GM18511 (cell line): ENCODE measurements at regions not wholly inside any gene's neighbourhood (a gene's known extent, or its start where the extent isn't known, plus 50 kb on each side); places are given as distances from the start of the nearest gene placed in this dataset.
"Not testable (repeated sequence)": the region's sequence is repeated elsewhere in the genome, so short reads cannot be mapped to it uniquely, and the experiment has no call there.

Source experiments
- ATAC-seq: cut with Tn5 transposase; IDR thresholded peaks from one replicate; pipeline ENCODE4 v1.9.1; 2021; ENCODE audit warnings: mild to moderate bottlenecking, moderate library complexity; ENCODE audit not compliant: unreplicated experiment

DNA sequence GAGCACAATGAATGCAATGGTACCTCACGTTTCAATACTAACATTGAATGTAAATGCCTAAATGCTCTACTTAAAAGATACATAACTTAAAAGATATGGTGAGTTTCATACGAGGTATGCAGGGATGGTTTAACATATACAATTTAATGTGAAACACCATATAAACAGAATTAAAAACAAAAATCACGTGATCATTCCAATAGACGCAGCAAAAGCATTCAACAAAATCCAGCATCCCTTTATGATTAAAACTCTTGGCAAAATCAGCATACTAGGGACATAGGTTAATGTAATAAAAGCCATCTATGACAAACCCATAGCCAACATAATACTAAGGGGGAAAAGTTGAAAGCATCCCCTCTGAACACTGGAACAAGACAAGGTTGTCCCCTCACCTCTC is 845.7 kb downstream of the SLC16A7 start:
- ATAC-seq, result no peak

DNA sequence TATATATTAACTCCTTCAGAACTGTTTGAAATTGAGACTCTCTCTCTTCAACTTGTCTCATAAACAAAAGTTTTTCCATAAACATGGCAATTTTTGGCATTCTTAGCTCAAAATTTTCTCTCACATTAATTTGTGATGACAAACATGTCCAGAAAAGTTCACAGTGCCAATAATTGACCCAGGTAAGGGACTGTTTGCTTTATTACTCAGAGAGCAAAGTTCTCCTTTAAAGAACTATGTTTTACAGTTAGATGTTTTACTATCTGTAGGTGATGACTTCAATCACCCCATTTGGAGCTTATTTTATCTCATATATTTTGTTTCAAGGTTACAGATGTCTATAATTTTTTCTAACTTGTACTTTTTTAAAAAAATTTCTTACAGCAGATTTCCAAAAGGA is 855.6 kb downstream of the SLC16A7 start:
- no peak for ATAC-seq

DNA sequence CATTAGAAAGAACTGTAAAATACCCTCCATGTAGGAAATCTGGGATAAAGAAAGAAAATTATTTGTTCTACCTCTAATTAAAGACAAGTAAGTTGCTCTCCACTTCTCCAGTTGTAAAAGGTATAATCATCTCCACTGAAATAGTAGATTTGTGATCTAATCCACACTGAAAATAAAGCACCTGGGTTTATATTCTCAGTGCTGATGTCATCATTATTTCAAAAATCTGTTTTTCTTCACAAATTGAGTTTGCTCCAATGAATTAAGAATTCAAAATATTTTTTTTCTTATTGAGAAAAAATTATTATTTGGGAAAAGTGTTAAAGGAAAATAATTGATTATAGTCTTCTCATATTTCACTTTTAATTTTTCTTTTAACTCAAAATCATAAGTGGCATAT is 869.2 kb downstream of the SLC16A7 start:
- ATAC-seq, result no peak

DNA sequence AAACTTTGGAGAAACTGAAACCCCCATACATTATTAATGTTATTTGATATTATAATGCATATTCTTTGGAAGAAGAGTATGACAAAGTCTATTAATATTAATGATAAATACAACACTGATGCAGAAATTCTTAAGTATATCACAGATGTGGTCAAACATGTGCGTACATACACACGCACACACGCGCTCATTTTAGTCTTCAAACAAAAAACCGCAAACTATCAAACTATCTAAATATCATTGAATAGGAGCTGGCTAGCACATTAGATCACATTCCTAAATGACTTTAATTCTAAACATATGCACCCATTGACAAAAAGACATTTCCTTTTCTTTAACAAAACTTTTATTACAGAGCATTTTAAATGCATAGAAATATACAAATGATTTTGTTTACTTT is 872.7 kb downstream of the SLC16A7 start:
- no peak for ATAC-seq

DNA sequence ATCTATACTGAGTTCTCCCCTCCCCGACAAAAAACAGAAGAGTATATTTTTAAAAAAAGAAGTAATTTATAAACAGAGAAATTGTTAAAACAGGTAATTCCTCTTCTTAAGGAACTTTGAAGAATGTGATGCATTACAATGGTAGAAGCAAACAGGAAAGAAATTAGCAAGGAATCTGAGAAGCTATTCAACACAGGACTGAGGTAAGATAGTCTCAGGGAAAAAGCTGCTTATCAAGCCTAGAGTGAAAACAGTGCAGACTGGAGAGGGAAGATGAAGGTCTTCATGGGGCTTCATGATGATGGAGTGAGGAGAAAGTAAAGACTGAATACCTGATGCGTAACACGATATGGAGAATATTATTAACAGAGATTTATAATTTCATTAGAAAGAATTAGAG is 880.0 kb downstream of the SLC16A7 start:
- no peak for ATAC-seq

DNA sequence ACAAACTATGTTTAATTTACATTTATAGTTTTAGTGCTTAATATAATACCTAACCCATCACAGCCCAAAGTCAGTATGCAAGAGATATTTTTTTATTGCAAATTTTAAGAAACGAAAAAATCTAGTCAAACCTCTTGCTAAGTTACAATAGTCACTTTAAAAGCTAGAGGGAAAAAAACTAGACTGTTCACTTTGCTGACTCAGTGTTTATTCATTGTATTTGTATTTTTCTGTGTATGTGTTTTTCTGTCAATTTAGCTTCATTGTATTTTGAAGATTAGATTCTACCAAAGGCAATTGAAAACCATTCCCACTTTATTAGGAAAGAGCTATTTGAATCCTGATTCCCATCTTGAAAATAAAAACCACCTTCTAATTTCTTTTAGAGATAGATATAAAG is 891.5 kb downstream of the SLC16A7 start:
- ATAC-seq, result no peak

DNA sequence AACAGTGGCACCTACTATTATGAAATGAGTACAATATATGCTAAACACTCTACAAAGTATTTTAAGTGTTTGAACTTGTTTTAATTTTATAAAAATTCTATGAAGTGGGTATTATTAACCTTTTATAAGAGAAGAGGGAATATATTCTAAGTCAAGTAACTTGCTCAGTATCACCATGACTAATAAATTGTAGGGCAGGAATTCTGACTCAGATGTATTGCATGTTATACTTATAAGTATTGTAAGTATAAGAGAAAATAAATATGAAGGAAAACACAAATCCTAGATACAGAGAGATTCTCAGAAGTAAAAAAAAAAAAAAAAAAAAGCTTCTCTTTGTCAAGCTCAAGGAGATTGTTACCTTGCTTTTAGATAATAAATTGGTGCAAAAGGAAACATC is 893.2 kb downstream of the SLC16A7 start:
- no peak for ATAC-seq

DNA sequence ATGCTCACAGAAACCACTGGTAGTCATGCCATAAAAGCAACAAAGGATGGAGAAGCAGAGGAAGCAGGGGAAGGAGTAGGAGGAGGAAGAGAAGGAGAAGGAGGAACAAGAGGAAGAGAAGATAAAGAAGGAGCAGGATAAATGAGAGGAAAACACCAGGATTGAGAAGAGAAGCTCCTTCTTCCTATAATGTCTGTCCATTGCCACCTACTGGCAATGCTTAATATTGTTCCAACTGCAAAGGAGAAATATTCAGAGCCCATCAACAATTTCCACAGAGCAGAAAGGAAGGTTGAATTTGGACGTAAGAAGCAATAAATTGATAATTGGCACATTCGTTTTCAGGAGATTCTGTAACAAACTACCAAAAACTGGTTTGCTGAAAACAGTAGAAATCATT is 898.4 kb downstream of the SLC16A7 start:
- ATAC-seq, result no peak

DNA sequence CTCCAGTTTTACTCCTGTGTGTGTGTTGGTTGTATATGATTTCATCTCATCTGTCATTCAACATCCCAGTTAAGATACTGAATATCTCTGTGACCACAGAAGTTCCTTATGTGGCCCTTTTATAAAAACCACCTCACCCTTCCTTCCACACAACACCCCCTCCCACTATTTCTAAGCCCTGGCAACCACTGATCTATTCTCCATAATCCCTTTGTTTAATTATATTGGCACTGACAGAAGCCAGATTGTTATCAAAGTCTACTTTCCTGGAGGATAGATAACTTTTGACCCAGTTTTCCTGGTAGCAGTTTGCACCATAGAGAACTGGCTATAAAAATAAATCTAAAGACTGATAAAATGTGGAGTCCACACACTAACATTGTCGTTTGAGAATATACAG is 902.8 kb downstream of the SLC16A7 start:
- no peak for ATAC-seq

DNA sequence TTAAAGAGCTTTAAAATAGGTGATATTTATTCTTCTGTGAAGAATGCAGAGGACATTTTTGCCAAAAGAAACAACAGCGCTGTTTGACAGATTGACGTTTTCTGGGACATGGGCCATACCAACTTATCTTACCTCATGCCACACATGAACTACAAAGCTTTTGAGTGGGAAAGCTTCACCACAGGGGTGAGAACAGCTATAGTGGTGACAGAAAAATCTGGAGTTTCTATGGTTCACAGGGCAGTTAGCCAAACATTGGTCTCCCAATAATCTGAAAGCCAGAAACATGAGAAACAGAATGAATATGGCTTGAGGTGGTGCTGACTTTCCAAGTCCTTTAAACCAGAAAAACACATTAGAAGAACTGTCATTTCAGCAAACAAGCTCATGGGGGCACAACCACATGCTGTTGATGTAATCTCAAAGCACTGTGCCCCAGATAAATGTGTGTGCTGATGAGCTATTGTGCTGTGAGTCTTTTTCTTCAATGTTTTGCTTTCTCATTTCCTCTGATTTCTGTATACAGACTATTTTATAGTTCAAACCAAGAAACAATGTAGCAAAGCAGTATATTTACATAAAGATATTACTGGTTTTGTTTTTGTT is 905.4 kb downstream of the SLC16A7 start:
- ATAC-seq, result no peak

DNA sequence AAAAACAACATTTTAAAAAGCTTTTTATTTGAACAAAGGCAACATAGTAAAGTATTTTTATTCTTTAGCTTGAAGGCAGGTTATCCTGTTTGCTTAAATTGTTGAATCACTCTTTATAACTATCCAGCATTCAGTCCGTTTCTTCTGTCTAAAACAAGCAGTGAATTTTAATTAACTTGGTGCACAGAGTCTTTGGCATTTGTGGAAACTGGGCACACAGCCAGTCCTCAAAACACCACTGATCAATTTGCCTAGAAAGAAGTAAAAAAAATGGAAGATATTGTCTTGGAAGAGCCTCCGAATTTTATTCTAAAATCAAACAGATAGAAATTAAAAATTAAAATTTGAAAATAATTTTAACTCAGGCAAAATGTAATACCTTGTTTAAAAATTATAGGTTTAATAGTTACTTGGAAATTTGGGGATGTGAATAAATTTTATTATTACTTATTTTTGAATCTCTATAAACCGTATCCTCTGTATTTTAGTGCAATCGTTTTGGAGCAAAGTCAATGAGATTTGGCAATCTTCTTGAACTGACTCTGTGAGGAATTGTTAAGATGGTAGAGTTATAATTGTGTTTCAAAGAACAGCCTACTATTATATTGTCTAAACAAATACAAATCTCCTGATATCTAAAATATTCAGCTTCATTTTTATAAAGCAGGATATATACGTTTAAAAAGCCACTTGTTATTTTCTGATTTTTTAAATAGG is 927.0 kb downstream of the SLC16A7 start:
- no peak for ATAC-seq

DNA sequence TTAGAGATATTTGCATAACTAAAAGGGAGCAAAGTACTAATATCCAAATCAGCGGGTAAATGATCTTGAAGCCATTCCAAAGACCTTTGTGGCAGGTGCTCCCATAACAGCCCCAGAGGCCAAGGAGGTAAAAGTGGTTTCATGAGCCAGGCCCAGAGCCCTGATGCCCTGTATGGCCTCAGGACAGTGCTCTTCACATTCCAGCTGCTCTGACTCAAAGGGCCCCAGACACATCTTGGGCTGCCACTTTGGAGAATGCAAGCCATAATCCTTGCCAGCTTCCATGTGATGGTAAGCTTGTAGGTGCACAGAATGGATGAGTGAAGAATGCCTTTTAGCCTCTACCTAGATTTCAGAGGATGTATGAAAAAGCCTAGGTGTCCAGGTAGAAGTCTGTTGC is 933.4 kb downstream of the SLC16A7 start:
- no peak for ATAC-seq

DNA sequence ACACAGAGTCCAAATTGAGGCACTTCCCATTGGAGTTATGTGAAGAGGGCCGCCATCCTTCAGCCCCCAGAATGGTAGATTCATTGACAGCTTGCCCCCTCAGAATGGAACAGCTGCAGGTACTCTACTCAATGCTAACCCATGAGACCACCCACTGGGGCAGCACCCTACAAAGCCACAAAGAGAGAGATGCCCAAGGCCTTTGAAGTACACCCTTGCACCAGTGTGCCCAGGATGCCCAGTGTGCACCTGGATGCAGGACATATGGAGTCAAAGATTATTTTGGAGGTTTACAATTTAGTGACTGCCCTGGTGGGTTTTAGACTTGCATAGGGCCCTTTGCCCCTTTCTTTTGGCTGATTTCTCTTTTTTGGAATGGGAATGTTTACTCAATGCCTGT is 933.9 kb downstream of the SLC16A7 start:
- ATAC-seq, result no peak

DNA sequence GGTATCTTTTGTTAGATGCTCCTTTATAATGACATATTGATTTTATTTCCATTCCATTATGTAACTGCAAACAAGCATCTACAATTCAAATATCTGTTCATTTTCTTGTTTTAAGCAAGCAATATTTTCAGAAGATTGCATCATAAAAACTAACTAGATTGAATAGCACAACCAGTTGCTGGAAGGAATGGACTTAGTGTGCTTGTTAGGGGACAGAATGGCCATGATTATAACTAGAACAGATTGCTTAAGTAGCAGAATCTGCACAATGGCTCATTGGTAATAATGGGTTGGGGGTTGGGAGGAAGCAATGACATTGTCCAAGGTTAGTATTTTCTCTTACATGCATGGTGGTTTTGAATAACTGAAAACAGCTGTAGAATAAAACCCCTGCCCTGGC is 939.5 kb downstream of the SLC16A7 start:
- ATAC-seq, result no peak

DNA sequence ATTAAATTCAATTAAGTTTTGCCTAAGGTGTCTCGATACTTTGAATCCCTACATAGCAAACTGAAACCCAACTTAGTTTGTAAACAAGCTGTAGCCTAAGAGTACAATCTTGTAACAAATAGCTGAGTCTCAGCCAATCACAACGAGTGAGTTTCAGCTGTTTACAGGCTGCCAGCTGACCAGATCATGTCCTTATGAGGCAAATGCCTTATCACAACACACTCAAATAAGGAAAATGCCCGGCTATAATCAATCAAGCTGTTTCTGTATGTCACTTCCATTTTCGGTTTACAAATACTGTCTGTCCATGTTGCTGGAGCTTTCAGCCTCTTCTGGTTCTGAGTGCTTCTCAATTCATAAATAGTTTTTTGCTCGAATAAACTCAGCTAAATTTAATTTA is 943.8 kb downstream of the SLC16A7 start:
- no peak for ATAC-seq

DNA sequence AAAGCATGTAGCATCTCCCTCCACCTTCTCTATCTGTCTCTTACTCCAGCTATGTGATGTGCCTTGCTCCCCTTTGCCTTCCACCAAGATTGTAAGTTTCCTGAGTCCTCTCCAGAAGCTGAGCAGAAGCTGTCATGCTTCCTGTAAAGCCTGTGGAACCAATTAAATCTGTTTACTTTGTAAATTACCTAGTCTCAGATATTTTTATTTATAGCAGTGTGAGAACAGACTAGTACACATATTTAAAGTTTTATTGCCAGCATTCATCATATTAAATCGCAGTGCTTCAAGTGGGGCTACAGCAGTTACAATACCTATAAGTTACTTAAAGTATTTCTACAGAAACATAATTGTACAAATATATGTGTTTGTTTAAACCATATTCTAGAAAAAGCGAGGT is 973.1 kb downstream of the SLC16A7 start:
- ATAC-seq, result no peak

DNA sequence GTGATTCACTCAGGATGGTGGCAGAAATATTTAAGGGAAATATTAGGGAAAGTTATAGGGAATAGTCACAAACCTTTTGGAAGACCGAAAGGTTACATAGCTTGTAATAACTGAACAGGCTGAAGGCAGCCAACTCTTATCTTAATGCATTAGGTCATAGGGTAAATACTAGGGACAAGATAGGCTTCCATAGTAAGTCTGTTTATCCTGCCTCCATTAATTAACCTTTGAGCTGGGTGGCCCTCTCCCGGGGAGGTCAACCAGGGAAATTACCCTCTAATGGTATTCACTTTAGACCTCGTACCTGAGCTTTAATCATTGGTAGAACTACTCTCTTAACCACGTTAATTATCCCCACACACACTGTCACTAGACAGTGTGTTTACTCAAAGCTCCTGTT is 981.8 kb downstream of the SLC16A7 start:
- ATAC-seq, result no peak

DNA sequence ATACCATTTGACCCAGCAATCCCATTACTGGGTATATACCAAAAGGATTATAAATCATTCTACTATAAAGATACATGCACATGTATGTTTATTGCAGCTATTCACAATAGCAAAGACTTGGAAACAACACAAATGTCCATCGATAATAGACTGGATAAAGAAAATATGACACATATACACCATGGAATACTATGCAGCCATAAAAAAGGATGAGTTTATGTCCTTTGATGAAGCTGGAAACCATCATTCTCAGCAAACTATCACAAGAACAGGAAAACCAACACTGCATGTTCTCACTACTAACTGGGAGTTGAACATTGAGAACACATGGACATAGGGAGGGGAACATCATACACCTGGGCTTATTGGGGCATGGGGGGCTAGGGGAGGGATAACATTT is 991.8 kb downstream of the SLC16A7 start:
- not testable (repeated sequence) for ATAC-seq

DNA sequence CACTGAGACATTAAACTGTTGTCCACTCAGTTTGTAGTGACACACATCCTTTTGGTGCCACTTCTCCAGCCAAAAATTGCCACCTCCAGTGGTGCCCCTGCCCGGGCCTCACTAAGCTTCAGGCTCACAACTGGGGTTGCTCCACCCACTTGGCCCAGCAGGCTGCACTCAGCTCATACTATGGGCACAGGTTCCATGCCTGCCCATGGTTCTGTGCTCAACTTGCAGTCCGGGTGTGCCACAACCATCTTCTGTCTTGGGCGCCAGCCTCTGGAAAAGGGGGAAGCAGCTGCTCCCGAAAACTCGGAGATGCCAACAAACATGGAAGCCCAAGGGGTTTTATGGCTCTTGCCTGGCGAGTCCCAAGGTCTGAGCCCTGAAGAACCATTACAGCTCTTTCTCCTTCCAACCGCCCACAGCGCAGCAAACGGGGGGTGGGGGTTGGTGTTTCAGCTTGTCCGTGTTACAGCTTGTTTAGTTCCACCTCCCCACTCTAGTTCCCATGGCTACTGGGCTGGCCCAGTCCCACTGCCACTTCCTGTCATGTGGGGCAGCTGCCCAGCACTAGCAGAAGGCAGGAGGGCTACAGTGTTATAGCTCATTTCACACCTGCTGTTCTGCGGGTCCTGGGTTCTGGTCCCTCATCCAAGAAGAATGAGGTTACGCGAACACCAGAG is 998.3 kb downstream of the SLC16A7 start:
- ATAC-seq, result no peak

DNA sequence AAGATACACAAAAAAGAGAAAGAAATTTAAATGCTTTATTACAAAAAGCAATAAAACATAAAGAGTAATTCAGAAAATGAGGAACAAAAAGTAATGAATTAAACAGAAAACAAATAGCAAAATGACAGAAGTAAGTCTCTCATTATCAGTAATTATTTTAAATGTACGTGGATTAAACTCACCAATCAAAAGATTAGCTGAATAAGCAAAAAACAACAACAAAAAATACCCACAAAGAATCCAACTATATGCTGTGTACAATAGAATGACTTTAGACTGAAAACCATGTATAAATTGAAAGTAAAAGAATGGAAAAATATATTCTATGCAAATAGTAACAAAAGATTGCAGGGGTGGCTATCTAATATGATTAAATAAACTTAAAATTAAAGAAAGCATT is 1006.8 kb downstream of the SLC16A7 start:
- ATAC-seq, result no peak

DNA sequence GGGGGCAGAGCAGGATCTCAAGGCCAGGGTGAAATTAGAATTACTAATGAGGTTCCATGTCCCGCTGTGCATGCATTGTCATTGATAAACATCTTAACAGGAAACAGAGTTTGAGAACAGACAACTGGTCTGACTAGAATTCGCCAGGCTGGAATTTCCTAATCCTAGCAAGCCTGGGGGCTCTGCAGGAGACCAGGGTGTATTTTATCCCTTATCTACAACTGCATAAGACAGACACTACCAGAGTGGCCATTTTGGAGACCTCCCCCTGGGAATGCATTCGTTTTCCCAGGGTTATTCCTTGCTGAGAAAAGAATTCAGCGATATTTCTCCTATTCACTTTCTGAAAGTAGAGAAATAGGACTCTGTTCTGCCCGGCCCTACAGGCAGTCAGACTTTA is 1007.6 kb downstream of the SLC16A7 start:
- not testable (repeated sequence) for ATAC-seq

DNA sequence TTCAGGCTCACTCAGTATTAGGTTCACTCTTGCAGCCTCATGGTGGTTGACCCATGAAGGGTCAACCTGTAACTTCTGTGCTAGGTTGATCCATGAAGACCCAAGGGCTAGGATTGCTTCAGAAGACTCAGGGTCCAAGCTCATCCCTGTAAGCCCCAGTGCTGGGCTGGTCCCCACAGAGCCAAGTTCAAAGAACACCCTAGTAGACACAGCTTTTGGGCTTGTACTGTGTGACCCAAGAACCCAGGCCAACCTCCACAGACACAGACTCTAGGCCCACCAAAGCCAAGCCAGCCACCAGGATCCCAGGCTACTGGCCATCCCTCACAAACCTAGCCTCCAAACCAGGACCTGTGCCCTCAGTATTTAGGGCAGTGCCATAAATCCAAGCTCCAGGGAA is 1020.6 kb downstream of the SLC16A7 start:
- no peak for ATAC-seq
